DMS 273 (cell line): ENCODE measurements at regions not wholly inside any gene's neighbourhood (a gene's known extent, or its start where the extent isn't known, plus 50 kb on each side); places are given as distances from the start of the nearest gene placed in this dataset.
"Not testable (repeated sequence)": the region's sequence is repeated elsewhere in the genome, so short reads cannot be mapped to it uniquely, and the experiment has no call there.

Source experiments
- DNase-seq: peaks from one replicate; lab custom pipeline; 2025; ENCODE audit not compliant: unreplicated experiment; lab: John Stamatoyannopoulos, UW

DNA sequence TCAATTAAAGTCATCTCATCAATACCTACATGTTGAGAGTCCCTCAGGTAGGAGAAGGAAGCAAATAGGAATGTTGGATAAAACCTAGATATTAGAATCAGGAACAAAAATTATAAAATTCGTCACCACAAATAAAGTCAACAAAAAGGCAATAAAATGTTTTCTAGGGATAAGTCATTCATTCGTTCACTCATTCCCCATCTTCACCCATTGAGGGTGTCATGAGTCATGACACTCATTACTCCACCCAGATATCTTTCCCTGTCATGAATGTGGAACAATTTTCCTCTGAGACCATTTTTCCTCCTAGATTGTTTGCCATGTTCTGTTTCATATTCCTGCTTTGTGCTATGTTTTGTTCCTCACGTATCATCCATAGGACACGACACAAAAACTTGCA is 50.9 kb upstream of the OLIG3 start:
- no peak for DNase-seq

DNA sequence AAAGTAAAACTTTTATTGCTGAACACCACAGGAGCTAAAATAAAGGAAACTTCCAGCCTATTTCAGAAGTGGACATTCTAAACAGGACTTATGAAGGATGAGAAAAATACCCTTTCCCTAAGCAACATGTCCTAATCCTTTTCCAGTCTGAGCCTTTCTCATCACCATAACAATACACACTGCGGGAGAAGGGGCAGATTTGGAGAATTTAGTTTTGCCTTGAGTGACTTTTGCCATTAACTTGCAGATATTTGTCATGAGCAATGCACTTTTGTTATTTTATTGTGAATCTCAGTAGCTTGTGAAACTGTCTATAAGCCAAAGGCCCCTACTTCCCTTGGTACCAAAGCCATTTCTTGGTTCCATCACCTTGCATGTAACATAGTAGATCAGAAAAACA is 53.0 kb upstream of the OLIG3 start:
- no peak for DNase-seq

DNA sequence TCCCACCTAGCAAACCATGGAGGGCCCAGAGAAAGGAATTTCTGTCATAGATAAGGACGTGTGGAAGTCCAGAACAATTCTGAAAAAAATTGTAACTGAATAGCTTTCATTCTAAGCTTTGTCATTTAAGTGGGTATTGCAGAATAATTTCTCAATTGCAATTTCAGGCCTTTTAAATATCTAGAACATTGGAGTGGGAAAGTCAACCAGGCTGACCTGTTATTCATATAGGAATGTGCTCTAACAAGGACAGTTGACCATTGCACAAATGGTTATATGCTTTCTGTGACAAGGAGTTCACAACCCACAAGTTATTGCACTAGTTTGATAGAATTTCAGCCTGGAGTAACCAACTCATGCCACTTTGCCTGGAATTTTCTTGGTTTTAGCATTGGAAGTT is 53.4 kb upstream of the OLIG3 start:
- DNase-seq: no peak

DNA sequence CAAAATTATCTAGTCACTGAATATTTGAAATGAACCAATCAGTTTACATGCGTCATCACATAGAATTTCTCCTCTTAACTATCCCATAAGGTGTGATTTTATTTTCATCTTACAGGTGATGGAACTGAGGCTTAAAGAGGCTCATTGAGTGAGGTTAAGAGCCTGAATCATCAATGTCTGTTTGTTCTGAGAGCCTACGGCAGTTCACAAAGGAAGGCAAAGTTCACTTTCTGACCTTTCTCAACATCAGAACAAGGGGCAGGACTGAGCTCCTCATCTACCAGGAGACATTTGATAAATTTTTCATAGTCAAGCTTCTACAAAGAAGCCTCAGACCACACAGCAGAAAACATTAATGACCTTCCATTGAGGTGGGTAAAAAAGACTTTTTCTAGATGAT is 54.9 kb upstream of the OLIG3 start:
- no peak for DNase-seq

DNA sequence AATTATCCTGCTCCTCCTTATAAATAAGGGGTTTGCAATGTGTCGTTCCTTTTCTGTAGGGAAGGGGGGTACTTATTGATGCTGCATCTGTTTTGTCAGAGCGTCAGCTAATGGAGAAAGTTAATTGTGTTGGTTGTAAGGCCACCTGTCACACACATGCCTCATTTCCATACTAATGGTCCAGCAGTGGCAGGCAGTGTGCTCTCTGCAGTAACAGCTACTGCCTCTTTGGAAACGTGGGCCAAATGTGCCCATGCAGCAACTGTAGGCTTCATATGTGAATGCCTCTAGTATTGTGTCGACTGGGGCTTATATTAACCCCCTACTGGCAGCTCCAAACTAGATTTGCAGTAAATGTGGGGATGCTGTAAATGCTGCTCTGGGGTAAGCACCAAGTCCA is 56.3 kb upstream of the OLIG3 start:
- DNase-seq: peak; percentile 90

DNA sequence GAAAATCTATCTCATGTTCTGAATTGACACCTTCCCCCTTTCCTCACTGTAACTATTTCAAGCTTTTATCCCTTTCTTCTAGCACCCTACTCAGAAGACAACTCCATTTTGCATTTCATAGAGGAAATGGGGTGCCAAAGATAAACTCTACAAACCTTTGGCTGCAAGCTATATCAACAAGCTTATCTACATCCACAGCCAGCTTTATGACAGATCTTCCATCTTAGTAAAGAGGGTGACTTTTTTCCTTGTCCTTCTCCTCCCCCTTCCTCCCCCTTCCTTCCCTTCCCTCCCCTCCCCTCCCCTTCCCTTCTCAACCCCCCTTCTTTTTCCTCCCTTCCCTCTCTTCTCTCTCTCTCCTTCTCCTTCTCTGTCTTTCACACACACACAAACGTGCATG is 58.0 kb upstream of the OLIG3 start:
- DNase-seq: no peak

DNA sequence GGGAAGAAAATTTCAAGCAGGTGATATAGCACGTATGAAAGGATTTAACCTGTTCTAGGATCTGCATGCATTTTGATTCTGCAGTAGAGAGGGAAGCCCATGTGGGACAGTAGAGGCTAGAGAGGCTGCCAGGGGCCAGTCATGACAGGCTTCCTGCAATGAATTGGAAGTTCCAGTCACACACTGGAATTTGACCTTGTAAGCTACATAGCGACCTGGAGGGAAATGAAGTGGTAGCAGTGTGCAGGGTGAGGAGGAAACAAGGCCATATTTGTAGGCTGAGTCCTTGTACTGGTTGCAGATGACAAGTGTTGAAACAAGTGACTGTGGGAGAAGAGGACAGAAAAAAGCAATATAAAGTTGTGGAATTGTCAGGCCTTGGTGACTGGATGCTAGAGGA is 58.6 kb upstream of the OLIG3 start:
- DNase-seq: no peak

DNA sequence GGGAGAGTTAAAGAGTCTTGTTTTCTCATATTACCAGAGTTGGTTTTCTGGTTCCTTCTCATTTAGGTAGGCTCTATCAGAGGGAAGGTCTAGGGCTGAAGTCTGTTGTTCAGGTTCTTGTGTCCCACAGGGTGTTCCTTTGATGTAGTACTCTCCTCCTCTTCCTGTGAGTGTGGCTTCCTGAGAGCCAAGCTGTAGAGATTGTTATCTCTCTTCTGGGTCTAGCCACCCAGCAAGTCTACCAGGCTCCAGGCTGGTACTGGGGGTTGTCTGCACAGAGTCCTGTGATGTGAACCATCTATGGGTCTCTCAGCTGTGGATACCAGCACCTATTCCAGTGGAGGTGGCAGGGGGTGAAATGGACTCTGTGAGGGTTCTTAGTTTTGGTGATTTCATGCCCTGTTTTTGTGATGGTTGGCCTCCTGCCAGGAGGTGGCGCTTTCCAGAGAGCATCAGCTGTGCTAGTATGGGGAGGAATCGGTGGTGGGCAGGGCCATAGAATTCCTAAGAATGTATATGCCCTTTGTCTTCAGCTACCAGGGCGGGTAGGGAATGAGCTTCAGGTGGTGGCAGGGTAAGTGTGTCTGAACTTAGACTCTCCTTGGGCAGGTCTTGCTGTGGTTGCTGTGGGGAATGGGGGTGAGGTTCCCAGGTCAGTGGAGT is 65.5 kb upstream of the OLIG3 start:
- DNase-seq: not testable (repeated sequence)

DNA sequence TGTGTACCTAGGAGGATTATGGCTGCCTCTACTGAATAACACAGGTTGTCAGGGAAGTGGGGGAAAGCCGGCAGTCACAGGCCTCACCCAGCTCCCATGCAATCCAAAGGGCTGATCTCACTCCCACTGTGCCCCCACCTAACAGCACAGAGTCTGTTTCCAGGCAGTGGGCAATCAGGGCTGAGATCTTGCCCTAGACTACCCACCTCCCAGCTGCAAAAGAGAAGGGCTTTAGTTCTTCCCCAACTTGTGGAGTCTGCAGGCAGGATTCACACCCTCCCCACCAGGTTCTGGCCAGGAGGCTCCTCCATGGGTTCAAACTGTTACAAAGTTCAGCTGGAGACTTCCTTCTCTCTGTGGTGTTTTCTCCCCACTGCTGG is 66.0 kb upstream of the OLIG3 start:
- DNase-seq: no peak

DNA sequence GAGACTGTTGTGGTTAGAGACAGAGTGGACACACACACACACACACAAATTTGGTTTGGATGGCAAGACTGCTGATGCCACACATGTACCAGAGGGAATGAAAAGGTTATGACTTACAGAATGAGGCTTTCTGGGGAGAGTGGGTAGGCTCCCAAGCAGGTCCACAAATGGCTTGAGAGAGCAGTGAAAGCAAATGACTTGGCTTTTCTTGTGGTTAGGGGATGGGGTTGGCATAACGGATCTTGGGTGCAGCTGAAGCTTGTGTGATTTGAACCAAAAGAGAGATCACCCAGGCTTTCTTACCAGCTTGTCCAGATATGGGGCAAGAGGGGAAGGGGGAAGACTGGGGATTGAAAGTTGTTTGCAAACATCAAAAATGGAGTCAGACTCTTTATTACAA is 73.9 kb upstream of the OLIG3 start:
- DNase-seq: no peak

DNA sequence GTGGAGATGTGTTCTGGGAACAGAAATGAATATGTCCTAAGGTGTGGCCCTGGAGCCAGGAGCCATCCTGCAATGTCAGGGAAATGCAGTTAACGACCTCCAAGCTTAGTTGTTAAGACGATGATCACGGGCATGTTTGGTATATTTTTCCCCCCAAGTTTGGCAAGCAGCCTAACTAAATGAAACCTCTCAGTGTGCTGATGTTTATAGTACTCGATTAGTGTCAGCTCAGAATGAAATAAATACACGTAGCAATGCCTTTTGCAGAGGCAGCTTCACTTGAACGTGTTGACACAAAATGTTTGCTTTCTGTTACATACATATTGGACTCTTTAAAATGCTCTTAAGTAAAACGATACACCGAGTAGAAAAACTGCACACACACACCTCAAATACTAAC is 76.2 kb upstream of the OLIG3 start:
- peak; percentile 47 for DNase-seq

DNA sequence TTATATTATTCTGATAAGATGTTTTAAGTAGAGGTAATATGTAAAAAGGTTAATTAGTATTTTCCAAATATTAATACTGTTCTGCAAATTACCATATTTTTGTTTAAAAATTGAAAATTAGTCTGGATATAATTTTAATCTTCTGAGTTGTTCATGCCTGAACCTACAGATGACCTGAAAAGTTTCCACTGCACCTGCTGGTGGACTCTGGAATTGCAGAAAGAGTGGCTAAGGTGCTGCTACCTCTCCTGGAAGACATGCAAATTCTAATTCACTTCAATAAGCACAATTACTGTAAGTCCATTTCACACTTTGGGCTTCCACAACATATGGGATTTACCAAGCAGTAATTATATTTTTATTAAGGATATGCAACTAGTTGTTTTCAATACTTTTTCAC is 77.7 kb upstream of the OLIG3 start:
- DNase-seq: peak; percentile 80

DNA sequence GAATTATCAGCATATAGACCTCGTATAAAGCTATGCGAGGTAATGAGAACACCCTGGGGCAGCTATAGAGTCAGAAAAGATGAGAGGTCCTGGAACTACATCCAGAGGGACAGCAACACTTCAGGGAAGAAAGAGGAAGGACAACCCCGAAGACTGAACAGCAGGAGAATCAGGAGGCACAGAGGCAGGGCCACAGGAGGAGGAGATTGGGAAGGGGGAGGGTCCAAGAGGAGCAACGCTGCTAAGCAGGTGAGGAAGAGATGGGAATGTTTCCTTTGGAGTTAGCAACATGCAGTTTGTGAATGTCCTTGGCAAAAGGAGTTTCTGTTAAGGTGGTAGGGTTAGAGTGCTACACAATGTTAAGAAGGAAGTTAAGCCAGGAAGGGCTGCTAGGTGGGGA is 79.5 kb upstream of the OLIG3 start:
- DNase-seq: no peak

DNA sequence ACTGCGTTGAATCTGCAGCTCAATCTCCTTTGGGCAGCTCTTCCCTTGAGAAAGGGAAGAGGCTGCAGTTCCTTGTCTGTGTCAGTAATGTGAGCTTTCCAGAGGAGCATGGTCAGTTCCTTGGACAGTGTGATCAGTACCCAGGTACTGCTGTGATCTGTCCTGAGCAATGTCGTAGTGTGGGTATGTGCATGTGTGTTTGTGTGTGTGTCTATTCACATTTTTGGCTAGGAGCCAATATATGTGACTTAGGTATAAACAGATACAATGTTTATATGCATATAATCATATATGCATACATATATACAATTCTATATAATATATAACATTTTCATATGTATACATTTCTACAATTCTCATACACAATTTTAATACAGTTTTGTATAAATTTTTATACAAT is 85.4 kb upstream of the OLIG3 start:
- DNase-seq: peak; percentile 10

DNA sequence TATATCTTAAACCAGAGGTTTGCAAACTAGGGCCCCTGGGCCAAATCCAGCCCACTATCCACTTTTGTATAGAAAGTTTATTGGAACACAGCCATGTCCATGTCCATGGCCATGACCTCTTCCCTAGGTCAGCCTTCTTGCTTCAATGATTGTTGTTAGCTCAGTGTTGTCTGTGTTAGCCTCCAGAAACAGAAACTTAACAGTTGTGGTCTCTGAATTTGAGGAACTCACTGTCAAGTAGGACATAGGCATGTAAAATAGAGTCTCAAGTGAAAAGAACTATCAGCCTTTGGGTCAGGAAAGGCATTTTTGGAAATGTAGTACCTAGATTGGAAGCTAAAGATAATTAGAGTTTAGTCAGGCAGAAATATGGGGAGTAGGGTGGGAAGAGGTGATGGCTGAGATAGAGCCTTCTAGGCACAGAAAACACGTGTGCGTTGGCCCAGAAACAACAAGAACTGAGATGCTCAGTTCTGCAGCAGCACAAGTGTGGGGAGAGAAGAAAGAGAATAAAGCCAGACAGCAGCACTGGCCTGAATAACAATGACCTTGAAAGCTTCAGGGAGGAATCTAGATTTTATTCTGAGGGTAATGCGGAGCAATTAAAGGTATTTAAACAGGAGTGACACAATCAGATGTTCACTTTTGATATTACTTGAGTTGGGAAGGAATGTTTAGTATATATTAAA is 87.0 kb upstream of the OLIG3 start:
- DNase-seq: no peak

DNA sequence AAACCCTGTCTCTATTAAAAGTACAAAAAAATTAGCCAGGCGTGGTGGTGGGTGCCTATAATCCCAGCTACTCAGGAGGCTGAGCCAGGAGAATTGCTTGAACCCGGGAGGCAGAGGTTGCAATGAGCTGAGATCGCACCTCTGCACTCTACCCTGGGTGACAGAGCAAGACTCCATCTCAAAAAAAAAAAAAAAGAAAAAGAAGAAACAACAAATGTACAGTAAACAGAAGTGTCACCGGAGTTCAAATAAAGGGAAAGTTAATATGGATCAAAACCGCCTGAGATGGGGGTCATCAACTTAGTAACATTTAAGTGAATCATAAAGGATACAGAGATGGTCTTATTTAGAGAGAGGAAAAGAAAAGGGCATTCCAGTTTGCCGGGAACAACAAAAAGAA is 89.3 kb upstream of the OLIG3 start:
- not testable (repeated sequence) for DNase-seq

DNA sequence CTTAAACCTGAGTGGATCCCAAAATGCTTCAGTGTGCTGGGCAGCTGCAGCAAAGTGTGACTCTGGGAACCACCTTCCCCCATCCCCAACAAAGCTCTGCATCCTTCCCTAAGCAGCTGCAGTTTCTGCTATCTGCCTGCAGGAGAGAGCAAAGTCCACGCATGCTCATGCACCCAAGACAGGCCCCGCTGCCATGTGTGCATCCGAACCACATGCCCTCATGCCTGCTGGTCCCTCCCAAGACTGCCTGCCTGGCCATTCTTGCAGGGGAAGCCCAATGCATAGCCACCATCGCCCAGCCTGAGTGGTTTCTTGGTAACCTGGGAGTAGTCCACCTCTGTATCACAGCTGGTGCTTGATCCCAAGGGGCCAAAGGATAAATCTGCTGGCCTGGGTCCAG is 94.3 kb upstream of the OLIG3 start:
- peak; percentile 28 for DNase-seq

DNA sequence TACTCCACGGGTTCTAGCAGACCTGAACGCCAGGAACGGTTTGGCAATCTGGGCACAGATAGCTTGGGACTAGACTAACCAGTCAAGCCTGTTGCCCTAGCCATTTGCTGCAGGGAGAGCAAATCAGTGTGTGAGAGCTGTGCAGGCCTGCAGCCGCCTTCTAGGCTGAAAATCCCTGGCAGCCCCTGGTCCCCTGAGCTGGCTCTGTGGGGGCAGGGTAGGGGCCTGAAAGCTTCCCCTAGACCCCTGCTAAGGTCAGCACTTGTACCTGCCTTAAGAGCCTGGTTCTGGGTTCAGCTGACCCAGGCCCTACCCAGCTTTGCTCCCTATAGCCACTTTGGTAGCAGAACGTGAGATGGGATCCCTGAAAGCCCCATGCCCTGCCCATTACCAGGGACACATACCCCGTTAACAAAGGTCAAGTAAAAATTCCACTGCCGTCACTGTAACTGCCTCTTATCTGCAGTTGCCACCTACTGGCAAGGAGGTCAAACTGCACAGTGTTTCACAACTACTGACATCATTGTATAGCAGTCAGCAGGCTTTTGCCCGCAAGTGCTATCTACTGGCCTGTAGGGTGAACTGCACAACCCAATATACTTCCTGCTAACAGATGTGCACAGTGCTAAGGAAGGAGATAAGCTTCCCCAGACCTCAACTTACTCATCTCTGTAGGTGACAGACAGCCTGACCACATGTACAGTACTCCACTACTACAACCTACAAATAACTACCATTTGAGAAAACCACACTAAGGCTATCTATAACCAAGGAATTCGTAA is 95.1 kb upstream of the OLIG3 start:
- DNase-seq: peak; percentile 78

DNA sequence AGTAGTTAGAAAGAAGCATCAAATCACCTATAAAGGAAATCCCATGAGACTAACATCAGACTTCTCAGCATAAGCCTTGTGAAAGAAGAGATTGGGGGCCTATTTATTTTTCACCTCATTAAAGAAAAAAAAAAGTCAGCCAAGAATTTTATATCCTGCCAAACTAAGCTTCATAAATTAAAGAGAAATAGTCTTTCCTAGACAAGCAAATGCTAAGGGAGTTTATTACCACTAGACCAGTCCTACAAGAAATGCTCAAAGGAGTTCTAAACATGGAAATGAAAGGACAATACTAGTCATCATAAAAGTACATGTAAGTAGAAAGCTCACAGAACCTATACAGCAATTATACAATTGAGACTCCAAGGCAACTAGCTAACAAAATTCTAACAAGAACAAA is 96.5 kb upstream of the OLIG3 start:
- peak; percentile 19 for DNase-seq

DNA sequence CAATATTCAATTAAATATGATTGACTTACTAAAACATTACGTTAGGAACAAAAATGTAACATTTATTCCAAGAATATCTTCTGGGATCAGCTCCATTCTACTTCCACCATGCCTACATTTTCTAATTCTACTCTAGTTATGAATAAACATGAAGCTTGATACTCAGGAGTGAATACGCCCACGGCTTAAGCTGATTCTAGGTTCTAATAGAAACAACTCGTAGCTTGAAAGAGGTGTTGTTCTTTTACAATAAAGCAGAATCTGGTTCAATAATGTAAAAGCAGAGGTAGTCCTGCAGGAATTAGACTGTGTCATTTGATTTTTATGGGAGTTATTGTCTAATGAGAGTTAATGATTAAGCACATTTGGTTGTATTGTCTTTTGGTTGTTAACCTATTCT is 107.3 kb upstream of the OLIG3 start:
- DNase-seq: peak; percentile 42

DNA sequence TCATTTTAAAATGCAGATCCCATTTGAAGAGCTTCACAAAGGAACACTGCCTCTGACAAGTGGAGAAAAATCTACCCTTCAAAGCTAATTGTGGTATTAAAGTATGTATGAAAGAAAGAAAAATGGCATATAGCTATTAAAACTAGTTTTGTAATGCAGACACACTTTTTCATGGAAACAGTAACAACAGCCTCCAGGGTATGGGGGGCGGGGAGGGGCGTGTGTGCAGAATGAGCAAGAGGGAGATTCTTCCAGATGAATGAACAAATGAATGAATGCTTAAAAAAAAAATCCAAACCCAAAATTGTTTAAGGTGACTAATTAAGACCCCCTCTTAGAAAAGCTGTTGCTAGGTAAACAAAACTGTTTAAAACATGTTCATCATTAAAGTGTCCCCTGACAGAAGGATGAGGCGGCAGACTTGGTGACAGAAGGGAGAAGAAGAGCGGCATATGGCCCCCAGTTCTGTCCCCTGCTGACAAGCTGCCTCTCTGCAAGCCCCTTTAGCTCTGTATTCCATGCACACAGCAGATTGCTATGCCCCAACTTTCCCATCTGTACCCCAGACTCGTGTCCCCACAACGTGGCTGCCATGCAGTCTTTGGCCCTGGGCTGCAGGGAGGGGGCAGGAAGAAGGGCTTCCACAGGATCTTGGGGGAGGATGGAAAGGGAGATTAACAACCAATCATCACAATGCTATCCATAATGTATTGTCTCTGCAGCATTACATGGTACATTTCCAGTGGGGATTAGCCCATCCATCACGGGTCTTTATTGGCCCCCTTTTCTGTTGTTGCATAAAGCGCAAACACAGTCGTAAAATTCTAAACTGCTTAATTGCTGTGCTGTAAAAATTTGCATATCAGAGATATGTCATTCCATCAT is 108.4 kb upstream of the OLIG3 start:
- DNase-seq: peak; percentile 88
